Neuronal stem cell (in vitro differentiated cells): ENCODE measurements at regions not wholly inside any gene's neighbourhood (a gene's known extent, or its start where the extent isn't known, plus 50 kb on each side); places are given as distances from the start of the nearest gene placed in this dataset.

Experiments used
- DNase-seq: peaks from one replicate; pipeline ENCODE4 v3.0.0-alpha.2; 2013; ENCODE audit warnings: low spot score
- H2AFZ ChIP-seq: one replicate; pipeline ENCODE4 v1.6.1; 2013; ENCODE audit warnings: mild to moderate bottlenecking, low read length, inconsistent platforms
- H2AK5ac ChIP-seq: 2 replicates; pipeline ENCODE4 v1.6.1; 2013; ENCODE audit warnings: low read depth, mild to moderate bottlenecking, inconsistent platforms, low read length, moderate library complexity, mixed read lengths
- H2BK120ac ChIP-seq: 2 replicates; pipeline ENCODE4 v1.6.1; 2013; ENCODE audit warnings: low read depth, mild to moderate bottlenecking, inconsistent platforms, low read length, moderate library complexity, mixed read lengths
- H2BK12ac ChIP-seq: one replicate; pipeline ENCODE4 v1.6.1; 2013; ENCODE audit warnings: low read length, inconsistent platforms
- H2BK15ac ChIP-seq: 2 replicates; pipeline ENCODE4 v1.6.1; 2013; ENCODE audit warnings: mild to moderate bottlenecking, low read length, inconsistent platforms, mixed read lengths
- H2BK5ac ChIP-seq: one replicate; pipeline ENCODE4 v1.6.1; 2013; ENCODE audit warnings: inconsistent platforms, mild to moderate bottlenecking, low read length, moderate library complexity
- H3K14ac ChIP-seq: one replicate; pipeline ENCODE4 v1.6.1; 2013; ENCODE audit warnings: low read length, inconsistent platforms
- H3K18ac ChIP-seq: 2 replicates; pipeline ENCODE4 v1.6.1; 2013; ENCODE audit warnings: low read length, inconsistent platforms
- H3K23ac ChIP-seq: 2 replicates; pipeline ENCODE4 v1.6.1; 2013; ENCODE audit warnings: low read depth, mild to moderate bottlenecking, mixed read lengths, low read length, inconsistent platforms; ENCODE audit not compliant: poor library complexity
- H3K27ac ChIP-seq: replicated peaks from 3 replicates; pipeline ENCODE4 v1.5.1; 2013; ENCODE audit warnings: low read length, inconsistent platforms
- H3K27me3 ChIP-seq, 3 experiments: 2 replicates each; pipeline ENCODE4 v1.6.1; 2013; ENCODE audit warnings: low read length in 3 of 3, mild to moderate bottlenecking in 2 of 3, inconsistent platforms in 1 of 3, low read depth in 1 of 3, mixed read lengths in 1 of 3, moderate library complexity in 1 of 3; ENCODE audit not compliant: control insufficient read depth in 3 of 3, insufficient read depth in 3 of 3
- H3K36me3 ChIP-seq, 2 donors: replicated peaks in 1 of 2; 2 replicates each; pipeline ENCODE4 v1.6.1; 2013; ENCODE audit warnings: low read length in 2 of 2; ENCODE audit not compliant: control insufficient read depth in 2 of 2, insufficient read depth in 2 of 2
- H3K4ac ChIP-seq: 2 replicates; pipeline ENCODE4 v1.6.1; 2013; ENCODE audit warnings: inconsistent platforms, mild to moderate bottlenecking, low read length, moderate library complexity
- H3K4me1 ChIP-seq, 2 donors: 1 replicate in 1 of 2; 2 replicates in 1 of 2; pipeline ENCODE4 v1.6.1; 2013; ENCODE audit warnings: low read length in 2 of 2, low read depth in 1 of 2; ENCODE audit not compliant: control insufficient read depth in 2 of 2, insufficient read depth in 1 of 2
- H3K4me2 ChIP-seq: one replicate; pipeline ENCODE4 v1.6.1; 2013; ENCODE audit warnings: mild to moderate bottlenecking, low read length, inconsistent platforms; ENCODE audit not compliant: insufficient read depth, poor library complexity, severe bottlenecking
- H3K4me3 ChIP-seq, 2 donors: 2 replicates each; pipeline ENCODE4 v1.5.1; 2013; ENCODE audit warnings: low read length in 2 of 2, mild to moderate bottlenecking in 2 of 2, inconsistent platforms in 1 of 2, moderate library complexity in 1 of 2
- H3K79me1 ChIP-seq: one replicate; pipeline ENCODE4 v1.6.1; 2013; ENCODE audit warnings: low read depth, mild to moderate bottlenecking, inconsistent platforms, low read length, moderate library complexity
- H3K9ac ChIP-seq: one replicate; pipeline ENCODE4 v1.6.1; 2013; ENCODE audit warnings: mild to moderate bottlenecking, low read depth, low read length, inconsistent platforms; ENCODE audit not compliant: poor library complexity
- H3K9me3 ChIP-seq, 2 donors: replicated peaks in 1 of 2; 2 replicates each; pipeline versions ENCODE3 to v1.6.1; 2013; ENCODE audit warnings: low read length in 2 of 2, mild to moderate bottlenecking in 2 of 2, inconsistent platforms in 1 of 2, low read depth in 1 of 2, mixed read lengths in 1 of 2, moderate library complexity in 1 of 2; ENCODE audit not compliant: control insufficient read depth in 2 of 2, insufficient read depth in 1 of 2
- H4K8ac ChIP-seq: one replicate; pipeline ENCODE4 v1.6.1; 2013; ENCODE audit warnings: low read depth, mild to moderate bottlenecking, inconsistent platforms, low read length, moderate library complexity
- H4K91ac ChIP-seq: one replicate; pipeline ENCODE4 v1.6.1; 2013; ENCODE audit warnings: low read length, low read depth, mild to moderate bottlenecking, inconsistent platforms; ENCODE audit not compliant: poor library complexity
- WGBS, 2 donors: extraction: QIAGEN DNeasy Blood & Tissue Kit; methylation state at CpG; one replicate each; pipeline ENCODE4 v1.1.7; 2013; ENCODE audit warnings: missing lambda C conversion rate in 2 of 2, mixed read lengths in 1 of 2; ENCODE audit not compliant: insufficient read length in 2 of 2, insufficient replicate concordance in 1 of 2; ENCODE audit errors: extremely low coverage in 2 of 2; 5-methylcytosine and 5-hydroxymethylcytosine counted together

GRCh38 chr15:94894056-94894455 is 662.7 kb downstream of the MCTP2 start:
- no peaks in the 10 kb centered on the region for H3K4me1 ChIP-seq
- H3K4me3 ChIP-seq, result no peak overlapping the region
- H2BK120ac ChIP-seq, result no peak overlapping the region
- no peaks in the 10 kb centered on the region for H3K36me3 ChIP-seq
- no peak overlapping the region for H3K4me2 ChIP-seq
- H2BK12ac ChIP-seq, result no peak overlapping the region
- H3K9me3 ChIP-seq, result no peaks in the 10 kb centered on the region
- H3K18ac ChIP-seq, result no peak overlapping the region
- H3K4ac ChIP-seq, result no peak overlapping the region
- no peak overlapping the region for H3K14ac ChIP-seq
- no peak overlapping the region for H2AFZ ChIP-seq
- no peak overlapping the region for H4K8ac ChIP-seq
- DNase-seq, result no peak
- H3K27me3 ChIP-seq, result no peaks in the 10 kb centered on the region
- no CpG with 5 or more reads among the region's 3 CpGs for WGBS, 2 donors
- no peak overlapping the region for H2AK5ac ChIP-seq
- no peaks in the 10 kb centered on the region for H3K79me1 ChIP-seq
- no peak overlapping the region for H3K9ac ChIP-seq
- no peak overlapping the region for H3K23ac ChIP-seq
- no peak overlapping the region for H2BK15ac ChIP-seq
- no peak overlapping the region for H3K27ac ChIP-seq
- no peak overlapping the region for H4K91ac ChIP-seq
- no peak overlapping the region for H2BK5ac ChIP-seq

GRCh38 chr15:94909510-94909909 is 678.1 kb downstream of the MCTP2 start:
- Histone ChIP-seq H3K23ac (no peak overlapping the region), H3K14ac (no peak overlapping the region), H3K4me3 (no peak overlapping the region), H2BK5ac (no peak overlapping the region), H3K27ac (no peak overlapping the region), H3K18ac (no peak overlapping the region), H3K79me1 (no peaks in the 10 kb centered on the region), H3K36me3 (no peaks in the 10 kb centered on the region), H3K27me3 (no peaks in the 10 kb centered on the region), H2BK12ac (no peak overlapping the region), H3K4me2 (no peak overlapping the region), H3K4me1 (no peaks in the 10 kb centered on the region), H2AFZ (no peak overlapping the region), H4K91ac (no peak overlapping the region), H3K9me3 (no peaks in the 10 kb centered on the region), H3K4ac (no peak overlapping the region), H3K9ac (no peak overlapping the region), H2BK15ac (no peak overlapping the region), H4K8ac (no peak overlapping the region), H2AK5ac (no peak overlapping the region), H2BK120ac (no peak overlapping the region)
- WGBS, 2 donors, result no CpG with 5 or more reads among the region's 1 CpG
- no peak for DNase-seq

- H3K4me1 ChIP-seq, result no peaks in the 10 kb centered on the region
- H3K27ac ChIP-seq, result no peak overlapping the region
- H2BK12ac ChIP-seq, result no peak overlapping the region
- H3K27me3 ChIP-seq, result no peaks in the 10 kb centered on the region
- no peak overlapping the region for H2BK15ac ChIP-seq
- H3K9ac ChIP-seq, result no peak overlapping the region
- no peak overlapping the region for H3K14ac ChIP-seq
- no peak overlapping the region for H2BK120ac ChIP-seq
- no peak overlapping the region for H2AK5ac ChIP-seq
- H3K4me2 ChIP-seq, result no peak overlapping the region
- H3K36me3 ChIP-seq, result no peaks in the 10 kb centered on the region
- H2BK5ac ChIP-seq, result no peak overlapping the region
- H3K4me3 ChIP-seq, result no peak overlapping the region
- no peak overlapping the region for H4K8ac ChIP-seq
- H3K4ac ChIP-seq, result no peak overlapping the region
- no peaks in the 10 kb centered on the region for H3K9me3 ChIP-seq
- DNase-seq, result no peak
- H3K23ac ChIP-seq, result no peak overlapping the region
- H3K79me1 ChIP-seq, result no peaks in the 10 kb centered on the region
- no peak overlapping the region for H3K18ac ChIP-seq
- H4K91ac ChIP-seq, result no peak overlapping the region
- no peak overlapping the region for H2AFZ ChIP-seq
Measured at GRCh38 chr15:94910166-94910565, 678.8 kb downstream of the MCTP2 start.

- Histone ChIP-seq H3K9ac (no peak overlapping the region), H2BK15ac (no peak overlapping the region), H3K4ac (no peak overlapping the region), H3K14ac (no peak overlapping the region), H3K9me3 (no peaks in the 10 kb centered on the region), H3K79me1 (no peaks in the 10 kb centered on the region), H3K4me3 (no peak overlapping the region), H3K36me3 (no peaks in the 10 kb centered on the region), H4K8ac (no peak overlapping the region), H2BK5ac (no peak overlapping the region), H4K91ac (no peak overlapping the region), H2AK5ac (no peak overlapping the region), H2BK12ac (no peak overlapping the region), H3K4me1 (peaks cover 1 to 3% of the 10 kb centered on the region in 2 donors), H3K23ac (no peak overlapping the region), H3K18ac (no peak overlapping the region), H3K27me3 (peaks cover 0 to 3% (median 0%) of the 10 kb centered on the region in 3 experiments), H3K4me2 (no peak overlapping the region), H3K27ac (no peak overlapping the region), H2BK120ac (no peak overlapping the region), H2AFZ (no peak overlapping the region)
- no CpG with 5 or more reads among the region's 3 CpGs for WGBS, 2 donors
- DNase-seq, result no peak
Measured at GRCh38 chr15:94912760-94913159, 681.4 kb downstream of the MCTP2 start.
